HG03135 (cell line): ENCODE measurements at regions not wholly inside any gene's neighbourhood (a gene's known extent, or its start where the extent isn't known, plus 50 kb on each side); places are given as distances from the start of the nearest gene placed in this dataset.
A peak's percentile ranks its signal among the peaks of the same experiment; 100 is the strongest.
"Not testable (repeated sequence)": the region's sequence is repeated elsewhere in the genome, so short reads cannot be mapped to it uniquely, and the experiment has no call there.

Experiments used
- ATAC-seq: cut with Tn5 transposase; IDR thresholded peaks from one replicate; pipeline ENCODE4 v1.9.1; 2021; ENCODE audit warnings: mild to moderate bottlenecking, moderate library complexity; ENCODE audit not compliant: unreplicated experiment

DNA sequence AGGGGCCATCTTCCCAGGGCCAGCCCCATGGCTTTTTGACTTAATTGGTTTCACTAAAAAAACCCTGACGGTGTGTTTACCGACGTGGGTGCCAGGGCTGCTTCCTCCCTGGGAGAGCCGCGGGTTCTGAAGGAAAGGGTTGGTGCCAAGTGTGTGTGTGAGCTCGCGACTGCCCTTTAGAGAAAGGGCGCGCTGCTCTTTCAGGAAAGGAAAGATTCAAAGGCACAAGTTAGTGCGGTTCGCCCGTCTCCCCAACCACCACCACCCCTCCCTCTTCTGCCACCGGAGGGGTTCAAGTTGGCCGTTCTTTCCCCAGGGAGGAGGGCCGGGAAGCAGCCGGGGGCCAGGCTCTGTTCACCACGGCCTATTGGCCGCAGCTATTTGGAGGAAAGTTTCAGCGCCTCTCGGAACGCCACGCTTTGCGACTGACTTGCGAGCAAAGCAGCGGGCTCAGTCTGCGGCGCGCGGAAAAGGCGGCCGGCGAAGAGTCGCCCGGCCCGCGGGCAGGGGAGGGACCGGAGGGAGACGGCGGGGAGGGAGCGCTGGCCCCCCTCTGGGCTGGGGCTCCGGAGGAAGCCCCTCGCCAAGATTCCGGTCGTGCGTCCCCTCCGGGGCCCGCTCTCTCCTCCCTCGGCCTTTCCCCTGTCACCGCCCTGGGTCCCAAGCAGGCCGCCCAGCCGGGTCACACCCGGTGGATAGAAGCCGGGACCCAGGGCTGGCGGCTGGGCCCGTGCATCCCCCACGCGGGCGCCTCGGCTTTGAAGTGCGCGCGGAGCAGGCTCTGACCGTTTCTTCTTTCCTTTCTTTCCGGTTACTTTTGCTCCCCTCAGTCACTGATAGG is 165.9 kb upstream of the PPP1R3A start:
- no peak for ATAC-seq

DNA sequence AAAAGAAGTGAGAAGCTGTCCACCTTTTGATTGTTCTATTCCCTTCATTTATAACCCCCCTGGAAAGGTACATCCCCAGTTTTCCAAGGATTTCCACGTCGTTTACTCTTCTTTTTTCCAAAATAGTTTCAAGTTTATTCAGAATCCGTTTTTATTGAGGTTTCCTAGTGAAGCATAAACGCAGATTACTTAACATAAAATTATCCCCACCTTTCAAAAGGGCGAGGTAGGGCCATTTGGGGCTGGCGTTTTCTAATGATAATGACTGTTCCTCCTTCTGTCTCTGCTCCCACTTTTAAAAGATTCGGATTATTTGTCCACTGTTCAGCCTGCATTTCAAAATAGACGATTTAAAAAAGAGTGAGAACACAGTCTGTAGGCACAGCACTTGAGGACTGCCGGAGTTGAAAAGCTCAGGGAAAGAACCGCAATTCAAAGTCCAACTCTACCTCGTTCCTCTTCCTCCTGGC is 165.2 kb upstream of the PPP1R3A start:
- ATAC-seq: no peak

DNA sequence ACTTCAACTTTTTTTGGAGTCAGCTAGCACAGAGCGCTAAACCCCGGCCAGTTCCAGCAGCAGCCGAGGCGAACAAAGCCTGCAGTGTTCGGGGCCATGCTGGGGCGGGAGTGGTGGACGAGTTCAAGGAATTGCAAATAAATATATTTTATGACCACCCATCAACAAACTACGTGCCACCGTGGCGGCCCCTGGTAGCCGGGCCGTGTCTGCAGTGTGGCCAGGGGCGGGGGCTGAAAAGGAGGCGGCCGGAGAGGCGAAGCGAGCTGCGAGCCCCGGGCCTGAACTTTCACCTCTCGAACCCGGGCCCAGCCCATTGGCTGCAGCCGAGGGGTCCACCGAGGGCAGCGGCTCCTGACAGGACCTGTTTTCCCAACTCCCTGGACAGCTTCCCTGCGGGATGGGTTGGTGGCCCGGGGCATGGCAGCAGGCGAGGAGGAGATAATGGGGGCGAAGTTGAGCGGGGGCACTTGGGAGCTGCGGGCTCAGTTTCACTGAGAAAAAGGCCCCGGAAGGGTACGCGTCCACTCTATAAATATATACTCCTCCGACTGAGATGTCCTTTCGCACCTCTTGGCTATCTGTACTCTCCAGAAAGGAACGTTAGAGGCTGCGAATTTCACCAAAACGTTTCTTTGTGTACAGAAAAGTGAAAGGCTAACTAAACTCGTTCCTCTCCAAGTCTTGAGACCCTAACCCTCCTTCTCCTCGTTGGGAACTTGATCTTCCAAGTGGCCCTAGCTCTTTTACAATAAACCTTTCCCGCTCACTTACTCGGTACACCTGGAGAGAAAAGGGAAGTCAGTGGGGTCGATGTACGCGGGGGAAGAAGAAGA is 164.6 kb upstream of the PPP1R3A start:
- ATAC-seq: no peak

DNA sequence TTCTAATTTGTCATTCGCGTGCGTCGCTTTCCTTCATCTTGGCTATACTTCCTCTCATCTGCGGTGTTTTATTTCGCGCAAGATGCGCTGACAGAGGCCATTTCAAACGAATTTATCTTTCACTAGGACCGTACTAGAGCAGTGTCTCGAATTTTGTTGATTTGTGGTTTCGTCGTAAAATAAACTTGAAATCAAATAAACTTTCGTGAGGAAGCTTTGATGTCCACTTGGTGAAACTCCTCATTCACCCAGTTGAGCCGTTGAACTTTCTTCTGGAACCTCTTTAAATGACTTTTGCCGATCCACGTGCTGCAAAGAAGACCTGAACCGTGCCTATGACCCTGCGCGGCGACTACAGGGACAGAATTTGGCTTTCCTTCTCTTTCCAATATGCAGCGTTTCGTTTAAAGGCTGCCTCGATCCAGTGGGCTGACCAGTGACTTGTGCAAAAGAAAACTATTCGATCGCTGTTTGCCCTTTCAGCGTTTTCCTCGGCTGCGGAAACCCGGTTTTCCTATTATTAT is 163.9 kb upstream of the PPP1R3A start:
- ATAC-seq: no peak

DNA sequence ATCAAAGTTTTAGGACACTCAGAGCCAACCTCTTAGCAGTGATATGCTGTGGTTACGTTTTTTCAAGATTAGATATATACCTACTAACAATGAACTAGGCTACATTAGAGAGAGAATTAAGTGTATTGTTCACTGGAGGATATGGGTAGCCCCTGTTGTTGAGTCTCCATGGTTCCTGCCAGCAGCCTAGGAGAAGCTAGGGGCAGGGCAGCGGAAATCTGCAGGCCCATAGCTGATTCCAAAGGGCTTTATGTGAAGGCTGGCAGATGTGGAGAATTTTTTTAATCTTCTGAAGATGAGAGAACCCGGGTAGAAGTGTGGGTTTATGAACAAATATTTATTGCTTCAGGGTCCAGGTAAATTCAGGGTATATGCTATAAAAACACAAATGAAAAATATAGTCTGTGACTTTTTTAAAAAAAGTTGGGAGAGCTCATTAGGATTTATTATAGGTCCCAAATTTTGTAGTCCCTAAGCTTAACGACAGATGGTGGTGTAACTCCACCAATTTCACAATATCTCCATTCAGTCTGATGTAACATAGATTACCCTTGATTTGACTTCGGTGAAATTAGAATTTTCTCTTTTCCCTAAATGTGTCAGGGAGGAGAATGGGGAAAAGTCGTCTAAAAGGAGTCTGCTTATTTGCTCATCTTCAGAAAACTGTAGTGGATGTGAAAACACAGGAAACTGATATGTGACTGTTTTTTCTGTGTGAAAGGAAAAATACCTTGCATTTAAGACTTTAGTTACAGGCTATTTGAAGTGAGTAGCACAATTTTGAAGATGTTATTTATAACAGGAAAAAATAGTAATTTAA is 163.0 kb upstream of the PPP1R3A start:
- ATAC-seq: no peak

DNA sequence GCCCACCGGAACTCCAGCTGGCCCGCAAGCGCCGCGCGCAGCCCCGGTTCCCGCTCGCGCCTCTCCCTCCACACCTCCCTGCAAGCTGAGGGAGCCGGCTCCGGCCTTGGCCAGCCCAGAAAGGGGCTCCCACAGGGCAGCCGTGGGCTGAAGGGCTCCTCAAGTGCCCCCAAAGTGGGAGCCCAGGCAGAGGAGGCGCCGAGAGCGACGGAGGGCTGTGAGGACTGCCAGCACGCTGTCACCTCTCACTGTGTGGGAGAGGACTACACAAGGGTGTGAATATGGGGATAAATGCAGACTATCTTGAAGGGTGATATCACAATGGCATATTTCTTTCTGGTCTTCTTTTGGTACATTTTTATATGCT is 158.3 kb upstream of the PPP1R3A start:
- ATAC-seq: not testable (repeated sequence)

DNA sequence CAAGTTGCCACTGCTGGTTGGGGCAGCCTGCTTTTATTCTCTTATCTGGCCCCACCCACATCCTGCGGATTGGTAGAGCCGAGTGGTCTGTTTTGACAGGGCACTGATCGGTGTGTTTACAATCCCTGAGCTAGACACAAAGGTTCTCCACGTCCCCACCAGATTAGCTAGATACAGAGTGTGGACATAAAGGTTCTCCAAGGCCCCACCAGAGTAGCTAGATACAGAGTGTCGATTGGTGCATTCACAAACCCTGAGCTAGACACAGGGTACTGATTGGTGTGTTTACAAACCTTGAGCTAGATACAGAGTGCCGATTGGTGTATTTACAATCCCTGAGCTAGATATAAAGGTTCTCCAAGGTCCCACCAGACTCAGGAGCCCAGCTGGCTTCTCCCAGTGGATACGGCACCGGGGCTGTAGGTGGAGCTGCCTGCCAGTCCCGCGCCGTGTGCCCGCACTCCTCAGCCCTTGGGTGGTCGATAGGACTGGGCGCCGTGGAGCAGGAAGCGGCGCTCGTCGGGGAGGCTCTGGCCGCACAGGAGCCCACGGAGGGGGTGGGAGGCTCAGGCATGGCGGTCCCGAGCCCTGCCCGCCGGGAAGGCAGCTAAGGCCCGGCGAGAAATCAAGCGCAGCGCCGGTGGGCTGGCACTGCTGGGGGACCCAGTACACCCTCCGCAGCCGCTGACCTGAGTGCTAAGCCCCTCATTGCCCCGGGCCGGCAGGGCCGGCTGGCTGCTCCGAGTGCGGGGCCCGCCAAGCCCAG is 157.8 kb upstream of the PPP1R3A start:
- ATAC-seq: not testable (repeated sequence)

DNA sequence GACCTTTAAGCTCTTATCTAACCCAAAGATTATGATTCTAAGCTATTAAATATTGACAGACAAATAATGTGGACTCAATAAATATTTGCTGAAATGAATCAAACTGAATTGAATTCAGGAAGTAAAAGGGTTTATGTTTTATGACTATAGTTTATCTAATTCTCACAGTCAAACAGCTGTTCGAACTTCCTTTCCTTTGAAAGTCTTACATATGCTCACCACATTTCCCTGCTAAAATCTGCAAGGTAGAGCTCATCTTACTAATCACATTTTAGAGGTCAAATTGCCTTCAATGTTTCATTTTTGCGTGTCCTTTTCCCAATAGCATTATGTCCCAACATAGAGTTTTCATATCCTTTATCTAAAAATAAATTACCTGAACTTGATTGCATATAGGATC is 154.9 kb upstream of the PPP1R3A start:
- no peak for ATAC-seq

DNA sequence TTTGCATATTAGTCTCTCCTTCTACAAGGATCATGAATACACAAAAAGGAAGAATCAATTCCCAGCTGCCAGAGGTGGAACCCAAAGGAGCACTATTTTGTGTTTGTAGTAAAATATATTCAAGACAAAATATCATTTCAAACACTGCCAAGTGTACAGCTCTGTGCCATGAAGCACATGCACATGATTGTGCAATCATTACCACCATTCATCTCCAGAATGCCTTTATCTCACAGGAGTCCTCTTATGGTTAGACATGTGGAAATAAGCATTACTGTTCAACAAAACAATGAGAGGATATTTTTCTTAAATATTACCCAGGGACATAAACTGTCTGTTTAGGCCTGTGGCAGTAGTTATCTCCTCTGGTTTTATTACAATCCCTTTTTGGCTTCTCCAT is 151.4 kb upstream of the PPP1R3A start:
- ATAC-seq: no peak

DNA sequence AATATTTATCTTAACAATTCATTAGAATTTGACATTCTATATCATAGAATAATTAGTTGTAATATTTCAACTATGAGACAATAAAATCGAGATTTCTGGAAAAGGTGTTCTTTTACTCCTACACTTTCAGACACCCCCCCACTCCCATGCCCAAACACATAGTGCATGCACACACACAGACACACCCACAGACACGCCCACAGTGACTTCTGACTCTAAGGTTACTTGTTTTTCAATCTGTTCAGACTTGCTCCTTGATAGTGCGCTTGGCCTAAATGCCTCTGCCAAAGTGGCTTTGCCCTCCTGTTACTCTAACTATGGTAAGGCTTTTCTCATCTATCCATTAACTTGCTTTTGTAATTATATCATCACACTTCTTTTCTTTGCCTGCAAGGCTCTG is 144.0 kb upstream of the PPP1R3A start:
- ATAC-seq: no peak

DNA sequence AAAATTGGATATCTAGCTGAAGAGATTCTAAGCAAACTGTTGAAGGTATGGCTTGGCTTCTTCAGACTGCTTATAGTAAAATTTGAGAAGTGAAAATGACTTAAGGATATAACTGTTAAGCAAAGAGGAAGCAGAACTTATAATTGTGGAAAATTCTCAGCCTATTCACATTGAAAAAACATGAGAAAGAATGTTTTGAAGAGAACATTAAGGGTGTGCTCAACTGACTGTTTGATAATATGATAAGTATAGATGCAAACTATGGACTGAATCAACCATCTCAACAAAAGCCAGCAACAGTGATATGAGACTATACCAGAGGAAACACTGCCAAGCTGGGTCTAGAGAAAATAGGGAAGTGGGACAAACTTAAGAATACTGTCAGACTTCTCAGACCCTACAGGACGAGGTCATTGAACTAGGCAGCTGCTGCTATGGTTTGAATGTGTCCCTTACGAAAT is 133.1 kb upstream of the PPP1R3A start:
- ATAC-seq: peak; percentile 92

DNA sequence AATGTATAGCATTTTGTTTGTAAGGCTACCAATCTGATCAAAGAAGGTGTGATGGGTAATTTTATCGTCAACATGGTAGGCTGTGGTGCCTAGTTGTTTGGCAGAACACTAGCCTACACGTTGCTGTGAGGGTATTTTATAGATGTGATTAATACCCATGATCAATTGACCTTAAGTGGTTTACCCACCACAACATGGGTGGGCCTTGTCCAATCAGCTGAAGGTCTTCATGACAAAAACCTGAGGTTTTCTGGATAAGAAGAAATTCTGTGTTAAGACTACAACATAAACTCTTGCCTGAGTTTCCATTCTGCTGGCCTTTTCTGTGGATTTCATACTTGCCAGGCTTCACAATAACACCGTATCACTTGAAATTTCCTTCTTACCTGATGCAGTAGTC is 131.8 kb upstream of the PPP1R3A start:
- no peak for ATAC-seq

DNA sequence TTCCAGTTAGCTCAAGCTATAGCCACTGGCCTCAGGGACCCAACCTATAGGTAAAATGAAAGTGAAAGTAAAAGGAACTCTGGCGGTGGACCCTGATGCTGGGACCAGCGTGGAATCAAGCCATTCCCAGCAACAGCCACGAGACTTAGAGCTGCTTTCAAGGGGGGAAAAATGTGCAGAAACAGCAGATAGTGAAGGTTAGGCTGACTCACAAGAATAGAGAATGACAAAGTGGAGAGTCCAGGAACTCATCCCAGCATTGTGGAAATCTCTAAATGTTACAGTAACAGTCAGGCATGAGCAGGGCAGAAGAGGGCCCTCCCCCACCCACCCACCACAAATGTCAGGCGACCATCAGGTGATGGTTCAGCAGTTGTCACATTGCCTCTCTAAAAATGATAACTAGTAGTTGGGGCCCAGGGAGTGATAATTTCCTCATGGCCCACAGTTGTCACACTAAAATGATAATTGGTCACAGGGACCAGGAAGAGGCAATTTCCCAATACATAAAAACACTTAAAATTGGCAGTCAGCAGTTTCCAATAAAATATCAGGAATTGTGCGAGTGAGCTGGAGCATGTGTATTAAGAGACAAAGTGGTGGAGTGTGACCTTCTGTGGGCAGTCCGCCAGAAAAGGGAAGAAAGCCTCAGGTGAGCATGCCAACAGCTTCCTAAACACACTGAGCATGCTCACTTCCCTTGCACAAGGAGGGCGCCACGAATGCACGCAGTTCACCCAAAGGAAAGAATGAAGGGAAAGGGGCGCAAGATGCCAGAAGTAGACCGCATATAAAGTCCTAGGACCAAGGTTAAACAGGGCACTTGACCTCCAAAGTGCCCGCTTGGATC is 129.8 kb upstream of the PPP1R3A start:
- ATAC-seq: no peak

DNA sequence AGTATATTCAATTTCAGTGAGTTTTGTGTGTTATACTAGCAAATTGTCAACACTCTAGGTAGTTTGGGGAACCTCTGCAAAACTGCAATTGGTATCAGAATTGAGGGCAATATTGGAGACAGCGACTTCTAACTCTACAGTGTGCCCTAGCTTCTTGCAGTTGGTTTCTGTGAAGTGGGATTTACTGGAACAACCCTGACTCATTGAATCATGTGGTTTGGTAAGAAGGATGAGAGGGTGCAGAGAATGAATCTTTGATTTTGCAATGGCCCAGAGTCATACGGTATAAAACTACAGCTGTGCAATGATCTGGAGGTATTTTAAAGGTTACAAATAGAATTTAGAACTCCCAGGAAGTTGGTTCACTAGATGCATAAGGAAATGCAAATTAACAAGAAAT is 129.1 kb upstream of the PPP1R3A start:
- ATAC-seq: no peak

DNA sequence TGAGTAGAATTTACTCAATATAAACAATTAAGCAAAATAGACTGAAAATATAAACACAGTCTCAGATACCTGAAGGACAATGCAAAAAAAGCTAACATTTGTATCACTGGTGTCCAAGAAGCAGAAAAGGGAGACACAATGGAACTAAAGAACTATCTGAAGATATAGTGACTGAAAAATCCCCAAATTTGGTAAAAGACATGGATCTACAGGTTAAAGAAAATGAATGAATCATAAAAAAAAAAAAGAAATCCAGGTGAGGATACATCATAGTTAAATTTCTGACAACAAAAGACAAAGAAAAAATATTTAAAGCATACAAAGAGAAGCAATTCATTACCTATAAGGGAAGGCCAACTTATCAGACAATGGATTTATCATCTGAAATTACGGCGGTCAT is 114.7 kb upstream of the PPP1R3A start:
- no peak for ATAC-seq

DNA sequence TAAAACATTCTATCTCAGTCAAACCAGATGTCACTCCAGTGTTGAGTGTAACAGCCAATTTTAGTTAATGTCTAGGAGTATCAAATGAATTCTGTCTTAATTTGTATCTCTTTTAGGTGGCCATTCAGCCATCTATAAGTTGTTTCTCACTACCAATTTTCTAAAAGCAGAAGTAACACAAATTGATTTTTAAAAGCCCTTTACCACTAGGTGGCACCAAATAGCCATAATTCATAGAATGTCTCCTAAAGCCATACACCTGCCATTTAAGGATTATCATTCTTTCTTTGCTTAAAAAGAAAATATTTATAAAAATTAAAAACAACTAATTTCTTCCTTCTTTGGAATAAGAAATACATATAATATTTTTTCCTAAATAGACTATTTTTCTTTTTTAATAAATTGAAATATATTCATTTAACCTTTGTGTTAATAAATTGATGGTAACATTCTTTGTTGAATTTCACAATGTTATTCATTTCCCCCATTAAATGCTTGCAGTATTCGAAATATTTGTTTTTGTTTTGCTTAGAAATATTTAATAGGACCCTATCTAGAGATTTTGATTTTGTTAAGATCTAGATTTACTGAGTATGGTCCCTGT is 107.8 kb upstream of the PPP1R3A start:
- peak; percentile 82 for ATAC-seq

DNA sequence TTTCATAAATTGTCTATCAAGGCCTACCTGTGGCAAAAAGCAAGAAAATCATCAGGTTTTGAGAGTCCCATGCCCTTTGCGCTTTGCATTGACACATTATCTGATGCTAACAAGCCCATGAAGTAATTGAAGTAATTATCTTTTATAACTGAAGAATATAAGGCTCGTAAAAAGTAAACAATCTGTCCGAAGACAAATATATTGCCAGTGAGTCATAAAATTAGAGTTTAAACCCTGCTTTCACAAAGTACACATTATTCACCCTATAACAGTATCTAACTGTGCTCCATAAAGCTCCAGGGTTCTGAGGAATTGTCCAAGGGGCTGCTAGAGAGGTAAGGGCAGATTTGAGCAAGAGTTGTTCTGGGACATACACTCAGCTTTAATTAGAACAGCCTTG is 102.3 kb upstream of the PPP1R3A start:
- no peak for ATAC-seq

DNA sequence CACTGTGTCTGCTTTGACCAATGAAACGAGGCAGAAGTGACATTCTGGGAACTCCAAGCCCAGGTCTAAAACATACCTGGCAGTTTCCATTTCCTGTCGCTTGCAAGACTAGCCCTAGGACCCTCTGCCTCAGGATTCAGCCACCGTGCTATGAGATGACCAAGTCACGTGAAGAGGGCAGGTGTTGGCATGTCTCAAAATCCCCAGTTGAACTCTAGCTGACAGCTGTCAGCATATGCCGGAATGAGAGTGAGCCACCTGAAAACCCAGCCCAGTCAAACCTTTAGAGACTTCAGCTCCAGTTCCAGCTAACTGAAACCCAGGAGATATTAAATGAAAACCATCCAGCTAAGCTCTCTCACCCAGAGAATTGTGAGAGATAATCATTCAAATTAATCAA is 89.9 kb upstream of the PPP1R3A start:
- no peak for ATAC-seq

DNA sequence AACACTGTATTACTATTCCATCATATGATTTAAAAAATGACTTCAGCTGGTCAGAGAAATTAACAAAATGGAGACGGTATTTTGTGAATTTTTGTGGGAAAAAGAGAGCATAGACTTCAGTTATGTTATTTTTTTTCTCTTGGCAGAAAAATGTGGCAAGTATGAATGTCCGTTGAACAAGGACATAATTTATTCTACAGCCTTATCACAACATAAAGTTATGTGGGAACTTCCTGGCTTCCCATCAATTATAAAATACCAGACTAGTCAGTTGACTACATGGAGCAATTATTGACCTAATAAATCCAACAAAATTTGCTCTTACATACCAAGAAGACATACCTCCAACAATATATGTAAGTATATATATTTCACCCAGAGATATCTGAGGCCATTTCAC is 88.6 kb upstream of the PPP1R3A start:
- no peak for ATAC-seq
